ENCODE measurements at regions not wholly inside any gene's neighbourhood (a gene's known extent, or its start where the extent isn't known, plus 50 kb on each side); places are given as distances from the start of the nearest gene placed in this dataset.
"Not testable (repeated sequence)": the region's sequence is repeated elsewhere in the genome, so short reads cannot be mapped to it uniquely, and the experiment has no call there.

GRCh38 chr4:119406041-119406440, 84.1 kb upstream of the FABP2 start:
- ATAC-seq; POLR2A ChIA-PET; in situ Hi-C loops (cut with HindIII; ENCODE audit: extremely low pct_ligation_motif_present, low pct_unique_long_range_greater_than_20kb); H3K9me3 ChIP-seq (ENCODE audit: low read length); CTCF ChIA-PET (ENCODE audit: low intra/inter-chr PET ratio, low total read pairs); H3K27ac ChIP-seq (ENCODE audit: extremely low read length, insufficient read depth, low read length); H2AFZ ChIP-seq (ENCODE audit: low read length); H3K4me1 ChIP-seq (ENCODE audit: insufficient read depth, low read length); BruUV-seq (replicated peaks); H3K79me2 ChIP-seq (ENCODE audit: insufficient read depth, low read length); H4K20me1 ChIP-seq (ENCODE audit: insufficient read depth, low read length); H3K27me3 ChIP-seq (ENCODE audit: control insufficient read depth in 1 of 2, insufficient read depth in 2 of 2, low read length in 2 of 2); H3K4me2 ChIP-seq (ENCODE audit: low read depth, low read length); H3K36me3 ChIP-seq (replicated peaks in 1 of 2; ENCODE audit: control insufficient read depth in 1 of 2, insufficient read depth in 2 of 2, low read length in 2 of 2); H3K4me3 ChIP-seq (replicated peaks in 1 of 3; ENCODE audit: insufficient read depth in 1 of 3, low read depth in 2 of 3, low read length in 3 of 3); intact Hi-C loops (cut with micrococcal nuclease; ENCODE audit: unreplicated experiment); H3K9ac ChIP-seq (ENCODE audit: insufficient read depth, low read depth, low read length); FAIRE-seq; DNase-seq (ENCODE audit: low spot score): not testable (repeated sequence)
- WGBS (ENCODE audit: low lambda C conversion rate) = 20% methylated on average over 1 of the region's 18 CpGs

DNA sequence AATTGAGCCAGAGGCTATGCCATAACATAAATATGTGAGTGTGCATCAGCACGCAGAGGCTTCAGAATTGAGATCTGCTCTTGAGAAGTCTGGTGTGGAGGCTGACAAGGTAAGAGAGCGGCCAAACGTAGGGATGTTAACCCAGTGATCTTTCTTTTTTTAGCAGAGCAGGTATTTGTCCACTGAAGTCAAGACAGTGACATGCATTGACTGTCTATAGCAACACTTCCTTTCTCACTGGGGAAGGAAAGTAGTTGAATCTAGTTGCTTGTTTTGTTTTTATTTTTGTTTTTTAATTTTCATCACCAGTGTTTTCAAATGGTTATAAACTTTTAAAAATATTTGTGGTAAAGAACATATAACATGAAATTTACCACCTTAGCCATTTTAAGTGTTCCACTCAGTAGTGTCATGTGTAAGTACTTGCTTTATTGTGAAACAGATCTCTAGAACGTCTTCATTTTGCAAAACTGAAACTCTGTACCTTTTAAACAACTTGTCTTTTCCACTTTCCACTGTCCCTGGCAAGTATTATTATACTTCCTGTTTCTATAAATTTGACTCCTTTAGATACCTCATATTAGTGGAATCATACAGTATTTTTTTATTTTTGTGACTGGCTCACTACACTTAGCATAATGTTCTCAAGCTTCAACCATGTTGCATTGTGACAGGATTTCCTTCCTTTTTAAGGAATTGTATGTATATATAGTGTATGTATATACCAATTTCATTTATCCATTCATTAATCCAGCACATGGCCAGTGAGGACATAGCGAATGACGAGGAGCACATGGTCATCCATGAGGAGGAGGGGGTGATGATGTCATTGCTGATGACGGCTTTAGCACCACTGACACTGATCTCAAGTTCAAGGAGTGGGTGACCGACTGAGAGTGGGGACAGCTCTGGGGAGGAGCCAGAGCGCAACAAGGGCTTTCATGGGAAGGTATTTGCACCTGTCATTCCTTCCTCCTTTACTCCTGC, 80.7 kb upstream of the FABP2 start:
- H3K36me3 ChIP-seq (replicated peaks in 1 of 2; ENCODE audit: control insufficient read depth in 1 of 2, insufficient read depth in 2 of 2, low read length in 2 of 2); intact Hi-C loops (cut with micrococcal nuclease; ENCODE audit: unreplicated experiment); H2AFZ ChIP-seq (ENCODE audit: low read length); POLR2A ChIA-PET; H3K4me3 ChIP-seq (replicated peaks in 1 of 3; ENCODE audit: insufficient read depth in 1 of 3, low read depth in 2 of 3, low read length in 3 of 3); FAIRE-seq; DNase-seq (ENCODE audit: low spot score); CTCF ChIA-PET (ENCODE audit: low intra/inter-chr PET ratio, low total read pairs); H3K9ac ChIP-seq (ENCODE audit: insufficient read depth, low read depth, low read length); H3K79me2 ChIP-seq (ENCODE audit: insufficient read depth, low read length); H3K27ac ChIP-seq (ENCODE audit: extremely low read length, insufficient read depth, low read length); H3K27me3 ChIP-seq (ENCODE audit: control insufficient read depth in 1 of 2, insufficient read depth in 2 of 2, low read length in 2 of 2); ATAC-seq; H4K20me1 ChIP-seq (ENCODE audit: insufficient read depth, low read length); H3K9me3 ChIP-seq (ENCODE audit: low read length); BruUV-seq (replicated peaks); in situ Hi-C loops (cut with HindIII; ENCODE audit: extremely low pct_ligation_motif_present, low pct_unique_long_range_greater_than_20kb); H3K4me2 ChIP-seq (ENCODE audit: low read depth, low read length); H3K4me1 ChIP-seq (ENCODE audit: insufficient read depth, low read length); TF ChIP-seq CREB1, ATF7 (CRISPR knock-in tag; IDR thresholded peaks at IDR 0.05): not testable (repeated sequence)
- 92% methylated on average over 9 of the region's 9 CpGs for WGBS (ENCODE audit: low lambda C conversion rate)
- TF ChIP-seq, protein P1, sequence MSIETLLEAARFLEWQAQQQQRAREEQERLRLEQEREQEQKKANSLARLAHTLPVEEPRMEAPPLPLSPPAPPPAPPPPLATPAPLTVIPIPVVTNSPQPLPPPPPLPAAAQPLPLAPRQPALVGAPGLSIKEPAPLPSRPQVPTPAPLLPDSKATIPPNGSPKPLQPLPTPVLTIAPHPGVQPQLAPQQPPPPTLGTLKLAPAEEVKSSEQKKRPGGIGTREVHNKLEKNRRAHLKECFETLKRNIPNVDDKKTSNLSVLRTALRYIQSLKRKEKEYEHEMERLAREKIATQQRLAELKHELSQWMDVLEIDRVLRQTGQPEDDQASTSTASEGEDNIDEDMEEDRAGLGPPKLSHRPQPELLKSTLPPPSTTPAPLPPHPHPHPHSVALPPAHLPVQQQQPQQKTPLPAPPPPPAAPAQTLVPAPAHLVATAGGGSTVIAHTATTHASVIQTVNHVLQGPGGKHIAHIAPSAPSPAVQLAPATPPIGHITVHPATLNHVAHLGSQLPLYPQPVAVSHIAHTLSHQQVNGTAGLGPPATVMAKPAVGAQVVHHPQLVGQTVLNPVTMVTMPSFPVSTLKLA (IDR thresholded peaks at IDR 0.05) = peak; percentile 49; the same call in 1 of the 2 replicates
- TF ChIP-seq CREB1 (IDR thresholded peaks at IDR 0.05) (peak; percentile 65), ATF7 (IDR thresholded peaks at IDR 0.05) (peak; percentile 79)

- H3K36me3 ChIP-seq (replicated peaks in 1 of 2; ENCODE audit: control insufficient read depth in 1 of 2, insufficient read depth in 2 of 2, low read length in 2 of 2); BruUV-seq (replicated peaks); in situ Hi-C loops (cut with HindIII; ENCODE audit: extremely low pct_ligation_motif_present, low pct_unique_long_range_greater_than_20kb); H3K9ac ChIP-seq (ENCODE audit: insufficient read depth, low read depth, low read length); DNase-seq (ENCODE audit: low spot score); H3K79me2 ChIP-seq (ENCODE audit: insufficient read depth, low read length); intact Hi-C loops (cut with micrococcal nuclease; ENCODE audit: unreplicated experiment); H3K4me2 ChIP-seq (ENCODE audit: low read depth, low read length); H3K27ac ChIP-seq (ENCODE audit: extremely low read length, insufficient read depth, low read length); FAIRE-seq; H3K4me3 ChIP-seq (replicated peaks in 1 of 3; ENCODE audit: insufficient read depth in 1 of 3, low read depth in 2 of 3, low read length in 3 of 3); H3K9me3 ChIP-seq (ENCODE audit: low read length); POLR2A ChIA-PET; ATAC-seq; H3K4me1 ChIP-seq (ENCODE audit: insufficient read depth, low read length); CTCF ChIA-PET (ENCODE audit: low intra/inter-chr PET ratio, low total read pairs); H4K20me1 ChIP-seq (ENCODE audit: insufficient read depth, low read length); H3K27me3 ChIP-seq (ENCODE audit: control insufficient read depth in 1 of 2, insufficient read depth in 2 of 2, low read length in 2 of 2); H2AFZ ChIP-seq (ENCODE audit: low read length): not testable (repeated sequence)
- WGBS (ENCODE audit: low lambda C conversion rate) = 91% methylated on average over 3 of the region's 3 CpGs
Observed at GRCh38 chr4:119395701-119396100, 73.8 kb upstream of the FABP2 start.

All from HepG2 (cell line).